Neural progenitor cell (in vitro differentiated cells): ENCODE measurements at regions not wholly inside any gene's neighbourhood (a gene's known extent, or its start where the extent isn't known, plus 50 kb on each side); places are given as distances from the start of the nearest gene placed in this dataset.
"Not testable (repeated sequence)": the region's sequence is repeated elsewhere in the genome, so short reads cannot be mapped to it uniquely, and the experiment has no call there.

Experiments
- EZH2 ChIP-seq: fragments of 200-600 bp; sonication (generic); IDR thresholded peaks from 2 replicates; pipeline ENCODE4 v1.6.1; 2017; ENCODE audit warnings: antibody characterized with exemption, mild to moderate bottlenecking, moderate library complexity
- TF ChIP-seq, protein P1 (sequence below): fragments of 200-600 bp; sonication (generic); IDR thresholded peaks from 2 replicates; pipeline ENCODE4 v1.5.1; 2017; ENCODE audit warnings: antibody characterized with exemption, mild to moderate bottlenecking

DNA sequence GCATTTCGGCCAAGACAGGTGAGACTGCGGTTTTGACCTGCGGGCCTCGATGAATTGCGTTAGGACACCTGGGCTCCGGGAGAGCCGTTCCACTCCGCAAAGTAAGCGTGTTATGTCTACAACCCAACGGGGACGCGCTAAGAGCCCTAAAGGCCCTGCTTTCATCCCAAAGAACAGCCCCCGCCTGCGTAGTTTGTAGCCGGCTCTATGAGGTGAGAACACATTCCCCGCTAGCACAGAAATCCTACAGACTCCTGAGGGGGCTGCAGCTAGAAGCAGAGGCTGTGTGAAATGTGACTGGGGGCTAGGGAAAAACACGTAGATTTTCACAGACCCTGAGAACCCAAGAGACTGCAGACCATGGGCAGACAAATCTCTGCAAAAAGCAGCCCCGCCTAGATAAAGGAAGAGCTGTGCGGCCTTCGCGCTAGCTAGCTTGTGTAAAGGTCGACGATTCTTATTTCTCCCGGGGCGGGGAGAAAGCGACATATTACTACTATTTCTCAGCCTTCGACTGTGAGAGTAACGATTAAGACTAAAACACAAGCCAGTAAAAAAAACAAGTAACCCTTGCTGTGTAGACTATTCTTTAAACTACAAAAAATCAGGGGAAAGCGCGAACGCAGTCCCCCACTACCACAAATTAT is 242.9 kb downstream of the FAM72C start:
- TF ChIP-seq, protein P1, sequence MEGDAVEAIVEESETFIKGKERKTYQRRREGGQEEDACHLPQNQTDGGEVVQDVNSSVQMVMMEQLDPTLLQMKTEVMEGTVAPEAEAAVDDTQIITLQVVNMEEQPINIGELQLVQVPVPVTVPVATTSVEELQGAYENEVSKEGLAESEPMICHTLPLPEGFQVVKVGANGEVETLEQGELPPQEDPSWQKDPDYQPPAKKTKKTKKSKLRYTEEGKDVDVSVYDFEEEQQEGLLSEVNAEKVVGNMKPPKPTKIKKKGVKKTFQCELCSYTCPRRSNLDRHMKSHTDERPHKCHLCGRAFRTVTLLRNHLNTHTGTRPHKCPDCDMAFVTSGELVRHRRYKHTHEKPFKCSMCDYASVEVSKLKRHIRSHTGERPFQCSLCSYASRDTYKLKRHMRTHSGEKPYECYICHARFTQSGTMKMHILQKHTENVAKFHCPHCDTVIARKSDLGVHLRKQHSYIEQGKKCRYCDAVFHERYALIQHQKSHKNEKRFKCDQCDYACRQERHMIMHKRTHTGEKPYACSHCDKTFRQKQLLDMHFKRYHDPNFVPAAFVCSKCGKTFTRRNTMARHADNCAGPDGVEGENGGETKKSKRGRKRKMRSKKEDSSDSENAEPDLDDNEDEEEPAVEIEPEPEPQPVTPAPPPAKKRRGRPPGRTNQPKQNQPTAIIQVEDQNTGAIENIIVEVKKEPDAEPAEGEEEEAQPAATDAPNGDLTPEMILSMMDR = not testable (repeated sequence)
- not testable (repeated sequence) for TF ChIP-seq EZH2
